Endothelial cell (in vitro differentiated cells): ENCODE measurements at regions not wholly inside any gene's neighbourhood (a gene's known extent, or its start where the extent isn't known, plus 50 kb on each side); places are given as distances from the start of the nearest gene placed in this dataset.
A peak's percentile ranks its signal among the peaks of the same experiment; 100 is the strongest.

ENCODE experiments used
- DNase-seq: peaks from one replicate; pipeline ENCODE4 v3.0.0; 2021; ENCODE audit warnings: low spot score
- H3K27ac Mint-ChIP-seq: one replicate; pipeline ENCODE4 v1.8.0; 2021; ENCODE audit warnings: mixed read lengths, inconsistent platforms; ENCODE audit not compliant: unreplicated experiment
- H3K27me3 Mint-ChIP-seq: one replicate; pipeline ENCODE4 v1.8.0; 2021; ENCODE audit warnings: mild to moderate bottlenecking, moderate library complexity, mixed read lengths, inconsistent platforms; ENCODE audit not compliant: unreplicated experiment
- H3K36me3 Mint-ChIP-seq: one replicate; pipeline ENCODE4 v1.8.0; 2021; ENCODE audit warnings: mild to moderate bottlenecking, low read depth, mixed read lengths, inconsistent platforms; ENCODE audit not compliant: unreplicated experiment
- H3K4me1 Mint-ChIP-seq: one replicate; pipeline ENCODE4 v1.8.0; 2021; ENCODE audit warnings: mild to moderate bottlenecking, mixed read lengths, inconsistent platforms; ENCODE audit not compliant: unreplicated experiment
- H3K4me3 Mint-ChIP-seq: one replicate; pipeline ENCODE4 v1.8.0; 2021; ENCODE audit warnings: mild to moderate bottlenecking, mixed read lengths, inconsistent platforms; ENCODE audit not compliant: unreplicated experiment
- H3K9me3 Mint-ChIP-seq: one replicate; pipeline ENCODE4 v1.8.0; 2021; ENCODE audit warnings: mixed read lengths, inconsistent platforms; ENCODE audit not compliant: unreplicated experiment
- TF ChIP-seq, protein P1 (sequence below): fragments of 200-600 bp; sonication (generic); IDR thresholded peaks from one replicate; pipeline ENCODE4 v1.5.0; 2021; ENCODE audit warnings: antibody characterized with exemption; ENCODE audit not compliant: unreplicated experiment

DNA sequence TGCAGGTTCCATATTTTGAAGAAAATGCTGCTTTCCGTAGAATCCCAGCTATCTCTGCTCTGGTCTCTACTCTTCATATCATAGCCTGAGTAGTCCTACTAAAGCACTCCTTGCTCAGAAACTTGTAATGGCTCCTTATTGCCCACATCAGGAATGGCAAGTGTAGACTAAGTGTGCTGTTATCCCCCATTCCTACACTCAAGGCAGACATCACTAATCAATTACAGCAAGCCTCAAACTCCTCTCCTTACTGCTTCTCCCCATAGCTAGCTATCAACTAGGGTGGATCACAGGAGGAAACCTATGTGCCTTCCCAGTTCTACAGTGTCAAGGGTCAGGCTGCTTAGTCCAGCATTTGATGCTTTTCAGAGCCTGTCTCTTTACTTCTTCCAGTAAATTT is 163.4 kb downstream of the HAPSTR1 start:
- no peaks in the 10 kb centered on the region for H3K9me3 Mint-ChIP-seq
- no peak overlapping the region for H3K4me3 Mint-ChIP-seq
- no peak overlapping the region for H3K27ac Mint-ChIP-seq
- H3K36me3 Mint-ChIP-seq, result no peaks in the 10 kb centered on the region
- DNase-seq, result no peak
- no peaks in the 10 kb centered on the region for H3K4me1 Mint-ChIP-seq
- peaks cover 5% of the 10 kb centered on the region for H3K27me3 Mint-ChIP-seq
- TF ChIP-seq, protein P1, sequence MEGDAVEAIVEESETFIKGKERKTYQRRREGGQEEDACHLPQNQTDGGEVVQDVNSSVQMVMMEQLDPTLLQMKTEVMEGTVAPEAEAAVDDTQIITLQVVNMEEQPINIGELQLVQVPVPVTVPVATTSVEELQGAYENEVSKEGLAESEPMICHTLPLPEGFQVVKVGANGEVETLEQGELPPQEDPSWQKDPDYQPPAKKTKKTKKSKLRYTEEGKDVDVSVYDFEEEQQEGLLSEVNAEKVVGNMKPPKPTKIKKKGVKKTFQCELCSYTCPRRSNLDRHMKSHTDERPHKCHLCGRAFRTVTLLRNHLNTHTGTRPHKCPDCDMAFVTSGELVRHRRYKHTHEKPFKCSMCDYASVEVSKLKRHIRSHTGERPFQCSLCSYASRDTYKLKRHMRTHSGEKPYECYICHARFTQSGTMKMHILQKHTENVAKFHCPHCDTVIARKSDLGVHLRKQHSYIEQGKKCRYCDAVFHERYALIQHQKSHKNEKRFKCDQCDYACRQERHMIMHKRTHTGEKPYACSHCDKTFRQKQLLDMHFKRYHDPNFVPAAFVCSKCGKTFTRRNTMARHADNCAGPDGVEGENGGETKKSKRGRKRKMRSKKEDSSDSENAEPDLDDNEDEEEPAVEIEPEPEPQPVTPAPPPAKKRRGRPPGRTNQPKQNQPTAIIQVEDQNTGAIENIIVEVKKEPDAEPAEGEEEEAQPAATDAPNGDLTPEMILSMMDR, result no peak

DNA sequence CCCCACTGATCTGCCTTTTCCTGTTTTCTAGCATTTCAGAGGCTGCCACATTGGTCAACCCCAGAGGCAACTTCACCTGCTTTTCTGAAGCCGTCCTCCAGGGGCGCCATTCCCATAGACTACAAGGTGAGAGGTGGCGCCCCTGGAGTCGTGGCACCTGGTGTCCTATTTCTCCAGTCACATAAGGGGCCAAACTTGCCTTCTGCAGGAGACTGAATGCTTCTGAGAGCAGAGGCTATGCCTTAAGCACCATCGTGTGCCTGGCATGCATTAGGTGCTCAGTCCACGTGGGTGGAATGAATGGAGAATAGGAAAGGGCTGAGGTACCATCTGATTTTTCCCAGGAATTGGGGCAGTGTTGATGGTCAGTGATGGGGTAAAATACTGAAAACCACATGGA is 164.8 kb downstream of the HAPSTR1 start:
- peaks cover 5% of the 10 kb centered on the region for H3K27me3 Mint-ChIP-seq
- no peak overlapping the region for H3K27ac Mint-ChIP-seq
- DNase-seq, result peak; percentile 75
- no peaks in the 10 kb centered on the region for H3K4me1 Mint-ChIP-seq
- no peak overlapping the region for H3K4me3 Mint-ChIP-seq
- no peaks in the 10 kb centered on the region for H3K36me3 Mint-ChIP-seq
- TF ChIP-seq, protein P1, result peak; percentile 87
- no peaks in the 10 kb centered on the region for H3K9me3 Mint-ChIP-seq

DNA sequence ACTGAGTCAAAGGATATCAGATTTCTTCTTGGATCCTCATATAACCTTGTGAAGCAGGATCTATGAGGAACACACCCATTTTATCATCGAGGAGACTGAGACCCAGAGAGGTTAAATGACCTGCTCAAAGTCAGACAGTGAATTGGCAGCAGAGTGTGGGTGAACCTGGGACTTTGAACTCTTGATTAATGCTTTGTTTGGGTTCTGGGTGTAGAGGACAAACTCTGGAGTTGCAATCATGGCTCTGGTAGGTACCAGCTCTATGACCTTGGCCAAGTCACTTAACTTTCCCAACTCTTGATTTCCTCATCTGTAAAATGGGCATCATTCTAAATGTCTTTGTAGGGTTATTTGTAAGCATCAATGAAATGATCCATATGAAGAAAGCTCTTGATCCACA is 166.4 kb downstream of the HAPSTR1 start:
- DNase-seq, result no peak
- TF ChIP-seq, protein P1, result no peak
- Mint-ChIP-seq H3K27me3 (peaks cover 3% of the 10 kb centered on the region), H3K9me3 (no peaks in the 10 kb centered on the region), H3K36me3 (no peaks in the 10 kb centered on the region), H3K4me3 (no peak overlapping the region), H3K27ac (no peak overlapping the region), H3K4me1 (no peaks in the 10 kb centered on the region)

DNA sequence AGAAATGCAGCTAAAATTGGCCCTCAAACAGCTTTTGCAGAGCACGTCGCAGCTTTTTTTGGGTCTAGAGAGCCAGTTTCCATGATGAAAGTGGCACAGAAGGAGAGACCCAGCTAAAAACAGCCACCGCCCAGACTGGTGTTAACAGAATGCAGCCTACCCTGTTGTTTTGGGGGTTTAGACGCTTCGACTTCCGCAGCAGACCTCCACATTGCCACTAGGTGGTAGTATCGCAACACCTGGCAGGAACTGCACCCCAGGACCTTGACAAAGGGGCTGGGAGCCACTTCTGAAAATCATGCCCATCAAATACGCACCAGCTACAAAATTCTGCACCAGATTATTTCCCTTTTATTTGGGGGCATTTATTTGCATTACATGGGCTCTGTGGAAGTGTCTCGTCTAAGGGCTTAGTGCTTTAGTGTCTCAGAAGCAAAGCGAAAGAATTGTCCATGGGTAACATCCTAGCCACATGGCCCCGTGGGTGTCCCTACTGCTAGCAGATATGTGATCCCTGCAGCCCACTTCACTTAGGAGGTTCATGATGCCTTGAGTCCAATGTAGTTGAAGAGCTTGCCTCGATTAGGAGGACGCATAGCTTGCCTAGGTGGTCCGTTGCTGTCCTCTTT is 167.1 kb downstream of the HAPSTR1 start:
- TF ChIP-seq, protein P1, result peak; percentile 76
- DNase-seq, result peak; percentile 56
- Mint-ChIP-seq H3K27ac (no peak overlapping the region), H3K36me3 (no peaks in the 10 kb centered on the region), H3K27me3 (peaks cover 3% of the 10 kb centered on the region), H3K9me3 (no peaks in the 10 kb centered on the region), H3K4me3 (no peak overlapping the region), H3K4me1 (no peaks in the 10 kb centered on the region)

DNA sequence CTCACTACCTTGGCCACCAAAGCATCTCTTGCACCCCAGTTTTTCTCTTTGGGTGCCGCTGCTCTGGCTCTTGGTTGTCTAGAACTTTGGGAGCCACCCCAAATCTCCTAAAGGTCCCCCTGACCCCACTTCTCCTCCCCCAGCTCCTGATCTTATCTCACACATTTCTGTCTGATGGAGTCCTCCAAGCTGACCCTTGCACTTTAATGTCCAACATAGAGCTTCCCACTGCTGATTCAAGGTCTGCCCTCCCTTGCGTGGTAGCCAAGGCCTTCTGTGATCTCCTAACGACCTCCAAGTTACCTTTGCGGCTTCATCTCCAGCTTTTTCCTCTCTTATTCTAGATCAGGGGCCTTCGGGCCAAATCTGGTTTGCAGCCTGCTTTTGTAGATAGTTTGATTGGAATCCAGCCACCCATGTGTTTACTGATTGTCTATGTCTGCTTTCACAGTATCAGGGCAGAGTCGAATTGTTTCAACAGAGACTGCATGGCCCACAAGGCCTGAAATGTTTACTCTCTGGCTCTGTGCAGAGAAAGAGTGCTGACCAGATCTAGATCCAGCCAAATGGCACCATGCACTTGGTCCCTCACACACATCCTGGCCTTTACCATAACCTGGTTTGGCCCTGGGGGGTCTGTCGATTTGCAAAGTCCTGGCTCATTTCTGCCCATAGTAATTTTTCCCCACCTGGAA is 168.6 kb downstream of the HAPSTR1 start:
- peaks cover 3% of the 10 kb centered on the region for H3K27me3 Mint-ChIP-seq
- H3K4me3 Mint-ChIP-seq, result no peak overlapping the region
- TF ChIP-seq, protein P1, result no peak
- no peaks in the 10 kb centered on the region for H3K4me1 Mint-ChIP-seq
- H3K9me3 Mint-ChIP-seq, result no peaks in the 10 kb centered on the region
- H3K36me3 Mint-ChIP-seq, result no peaks in the 10 kb centered on the region
- DNase-seq, result no peak
- no peak overlapping the region for H3K27ac Mint-ChIP-seq
